ENCODE measurements at regions not wholly inside any gene's neighbourhood (a gene's known extent, or its start where the extent isn't known, plus 50 kb on each side); places are given as distances from the start of the nearest gene placed in this dataset.

GRCh38 chr2:221808488-221808887 is 236.4 kb upstream of the EPHA4 start:
- TF ChIP-seq POLR2A (IDR thresholded peaks at IDR 0.05): no peak
- TF ChIP-seq, protein P1, sequence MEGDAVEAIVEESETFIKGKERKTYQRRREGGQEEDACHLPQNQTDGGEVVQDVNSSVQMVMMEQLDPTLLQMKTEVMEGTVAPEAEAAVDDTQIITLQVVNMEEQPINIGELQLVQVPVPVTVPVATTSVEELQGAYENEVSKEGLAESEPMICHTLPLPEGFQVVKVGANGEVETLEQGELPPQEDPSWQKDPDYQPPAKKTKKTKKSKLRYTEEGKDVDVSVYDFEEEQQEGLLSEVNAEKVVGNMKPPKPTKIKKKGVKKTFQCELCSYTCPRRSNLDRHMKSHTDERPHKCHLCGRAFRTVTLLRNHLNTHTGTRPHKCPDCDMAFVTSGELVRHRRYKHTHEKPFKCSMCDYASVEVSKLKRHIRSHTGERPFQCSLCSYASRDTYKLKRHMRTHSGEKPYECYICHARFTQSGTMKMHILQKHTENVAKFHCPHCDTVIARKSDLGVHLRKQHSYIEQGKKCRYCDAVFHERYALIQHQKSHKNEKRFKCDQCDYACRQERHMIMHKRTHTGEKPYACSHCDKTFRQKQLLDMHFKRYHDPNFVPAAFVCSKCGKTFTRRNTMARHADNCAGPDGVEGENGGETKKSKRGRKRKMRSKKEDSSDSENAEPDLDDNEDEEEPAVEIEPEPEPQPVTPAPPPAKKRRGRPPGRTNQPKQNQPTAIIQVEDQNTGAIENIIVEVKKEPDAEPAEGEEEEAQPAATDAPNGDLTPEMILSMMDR (IDR thresholded peaks at IDR 0.05): no peak
